GM21360 (cell line): ENCODE measurements at regions not wholly inside any gene's neighbourhood (a gene's known extent, or its start where the extent isn't known, plus 50 kb on each side); places are given as distances from the start of the nearest gene placed in this dataset.

Experiments used
- ATAC-seq: cut with Tn5 transposase; IDR thresholded peaks from one replicate; pipeline ENCODE4 v1.9.1; 2021; ENCODE audit warnings: mild to moderate bottlenecking, moderate library complexity; ENCODE audit not compliant: unreplicated experiment

GRCh38 chr9:13900449-13900848 is 413.5 kb downstream of the NFIB start:
- ATAC-seq, result no peak

- no peak for ATAC-seq
Measured at GRCh38 chr9:13899924-13900323, 414.0 kb downstream of the NFIB start.

- no peak for ATAC-seq
Measured at GRCh38 chr9:13898957-13899356, 415.0 kb downstream of the NFIB start.

GRCh38 chr9:13896922-13897835 is 416.8 kb downstream of the NFIB start:
- no peak for ATAC-seq

- no peak for ATAC-seq
Measured at GRCh38 chr9:13896047-13896446, 417.9 kb downstream of the NFIB start.

- no peak for ATAC-seq
Measured at GRCh38 chr9:13885258-13885657, 428.7 kb downstream of the NFIB start.

GRCh38 chr9:13879981-13880380 is 434.0 kb downstream of the NFIB start:
- no peak for ATAC-seq

- ATAC-seq, result no peak
Measured at GRCh38 chr9:13879011-13879410, 434.9 kb downstream of the NFIB start.

GRCh38 chr9:13878241-13878711 is 435.7 kb downstream of the NFIB start:
- ATAC-seq, result no peak

GRCh38 chr9:13876741-13877140 is 437.2 kb downstream of the NFIB start:
- ATAC-seq, result no peak

GRCh38 chr9:13873203-13873602 is 440.7 kb downstream of the NFIB start:
- no peak for ATAC-seq

- ATAC-seq, result no peak
Measured at GRCh38 chr9:13868336-13868735, 445.6 kb downstream of the NFIB start.

- ATAC-seq, result no peak
Measured at GRCh38 chr9:13865869-13866268, 448.1 kb downstream of the NFIB start.

GRCh38 chr9:13863112-13863511 is 450.8 kb downstream of the NFIB start:
- ATAC-seq, result no peak

GRCh38 chr9:13862654-13863053 is 451.3 kb downstream of the NFIB start:
- ATAC-seq, result no peak

GRCh38 chr9:13860946-13861640 is 452.8 kb downstream of the NFIB start:
- no peak for ATAC-seq

- ATAC-seq, result no peak
Measured at GRCh38 chr9:13860019-13860418, 453.9 kb downstream of the NFIB start.

- ATAC-seq, result no peak
Measured at GRCh38 chr9:13857521-13857920, 456.4 kb downstream of the NFIB start.

GRCh38 chr9:13847270-13847669 is 466.7 kb downstream of the NFIB start:
- no peak for ATAC-seq

GRCh38 chr9:13845460-13845859 is 468.5 kb downstream of the NFIB start:
- ATAC-seq, result no peak

- ATAC-seq, result no peak
Measured at GRCh38 chr9:13841746-13842462, 472.0 kb downstream of the NFIB start.
